Skeletal muscle satellite cell (primary cell): ENCODE measurements at regions not wholly inside any gene's neighbourhood (a gene's known extent, or its start where the extent isn't known, plus 50 kb on each side); places are given as distances from the start of the nearest gene placed in this dataset.

Experiments
- H3K27me3 ChIP-seq: 2 replicates; pipeline ENCODE4 v1.7.0; 2013; ENCODE audit warnings: low read length; ENCODE audit not compliant: control insufficient read depth, insufficient read depth
- H3K36me3 ChIP-seq: 2 replicates; pipeline ENCODE4 v1.7.0; 2013; ENCODE audit warnings: mild to moderate bottlenecking, control low read depth, low read length; ENCODE audit not compliant: insufficient read depth
- H3K4me1 ChIP-seq: 2 replicates; pipeline ENCODE4 v1.7.0; 2013; ENCODE audit warnings: low read length; ENCODE audit not compliant: control insufficient read depth, insufficient read depth
- H3K4me2 ChIP-seq: 2 replicates; pipeline ENCODE4 v1.7.0; 2013; ENCODE audit warnings: mild to moderate bottlenecking, low read length
- H3K4me3 ChIP-seq: 2 replicates; pipeline ENCODE4 v1.7.0; 2013; ENCODE audit warnings: low read length
- H3K9ac ChIP-seq: 2 replicates; pipeline ENCODE4 v1.7.0; 2013; ENCODE audit warnings: mild to moderate bottlenecking, low read depth, low read length, moderate library complexity
- H3K9me3 ChIP-seq: replicated peaks from 2 replicates; pipeline ENCODE4 v1.7.0; 2013; ENCODE audit warnings: mild to moderate bottlenecking, control low read depth, low read length

DNA sequence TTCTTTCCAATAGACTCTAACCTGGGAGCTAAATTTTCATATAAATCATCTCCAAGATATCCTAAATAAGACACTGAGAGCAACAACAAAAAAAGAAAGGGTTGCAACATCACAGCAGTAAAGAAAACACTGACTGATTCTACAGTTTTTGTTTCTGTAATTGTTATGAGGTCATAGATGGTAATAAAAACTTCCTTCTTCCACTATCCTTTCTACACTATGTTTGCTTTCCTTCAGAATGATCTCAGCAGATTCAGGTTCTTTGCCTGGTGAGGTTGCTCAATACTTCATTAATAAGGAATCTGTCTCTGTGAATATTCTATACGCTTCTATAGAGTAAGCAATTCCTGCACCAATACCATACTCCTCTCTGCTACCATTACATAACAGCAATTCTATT lies 835.6 kb upstream of the GRAMD2B start:
- Histone ChIP-seq H3K4me3 (no peak overlapping the region), H3K4me1 (peaks cover 5% of the 10 kb centered on the region), H3K36me3 (no peaks in the 10 kb centered on the region), H3K9me3 (no peaks in the 10 kb centered on the region), H3K9ac (no peak overlapping the region), H3K27me3 (no peaks in the 10 kb centered on the region), H3K4me2 (no peak overlapping the region)

- Histone ChIP-seq H3K36me3 (no peaks in the 10 kb centered on the region), H3K9ac (no peak overlapping the region), H3K9me3 (no peaks in the 10 kb centered on the region), H3K4me2 (no peak overlapping the region), H3K4me1 (peaks cover 26% of the 10 kb centered on the region), H3K27me3 (no peaks in the 10 kb centered on the region), H3K4me3 (no peak overlapping the region)
Measured at GRCh38 chr5:125592856-125593255, 830.4 kb upstream of the GRAMD2B start.

- H3K4me3 ChIP-seq = no peak overlapping the region
- no peaks in the 10 kb centered on the region for H3K27me3 ChIP-seq
- peaks cover 27% of the 10 kb centered on the region for H3K4me1 ChIP-seq
- H3K36me3 ChIP-seq = no peaks in the 10 kb centered on the region
- peak overlapping the region; percentile 26 for H3K9ac ChIP-seq
- H3K4me2 ChIP-seq = peak overlapping the region; percentile 35
- H3K9me3 ChIP-seq = no peaks in the 10 kb centered on the region
Measured at GRCh38 chr5:125595095-125595494, 828.1 kb upstream of the GRAMD2B start.

- peaks cover 27% of the 10 kb centered on the region for H3K4me1 ChIP-seq
- H3K4me2 ChIP-seq = no peak overlapping the region
Measured at GRCh38 chr5:125595845-125596244, 827.4 kb upstream of the GRAMD2B start.

DNA sequence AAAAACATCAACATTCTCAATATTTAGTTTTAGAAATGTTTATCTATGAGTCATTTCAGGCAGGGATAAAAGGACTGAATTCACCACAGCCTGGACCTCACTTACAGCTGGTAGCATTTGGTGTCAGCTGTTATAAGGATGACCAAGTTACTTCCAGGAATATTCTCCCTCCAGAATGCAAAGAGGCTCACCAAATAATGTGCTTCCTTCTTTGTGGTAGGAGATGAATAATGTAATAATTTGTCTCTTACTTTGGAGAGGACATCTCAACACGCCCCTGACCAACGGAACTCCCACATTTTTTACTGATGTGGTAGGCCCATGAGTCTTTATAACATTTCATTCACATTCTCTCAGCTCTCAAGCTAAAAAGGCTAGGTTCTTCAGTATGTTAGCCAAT lies 825.9 kb upstream of the GRAMD2B start:
- Histone ChIP-seq H3K4me2 (no peak overlapping the region), H3K9me3 (no peaks in the 10 kb centered on the region), H3K9ac (no peak overlapping the region), H3K36me3 (no peaks in the 10 kb centered on the region), H3K4me3 (no peak overlapping the region), H3K27me3 (no peaks in the 10 kb centered on the region), H3K4me1 (peaks cover 30% of the 10 kb centered on the region)

More at GRCh38 chr5:125595845-125596244, 827.4 kb upstream of the GRAMD2B start:
- no peaks in the 10 kb centered on the region for H3K9me3 ChIP-seq
- H3K4me3 ChIP-seq = no peak overlapping the region
- no peak overlapping the region for H3K9ac ChIP-seq
- no peaks in the 10 kb centered on the region for H3K36me3 ChIP-seq
- no peaks in the 10 kb centered on the region for H3K27me3 ChIP-seq

DNA sequence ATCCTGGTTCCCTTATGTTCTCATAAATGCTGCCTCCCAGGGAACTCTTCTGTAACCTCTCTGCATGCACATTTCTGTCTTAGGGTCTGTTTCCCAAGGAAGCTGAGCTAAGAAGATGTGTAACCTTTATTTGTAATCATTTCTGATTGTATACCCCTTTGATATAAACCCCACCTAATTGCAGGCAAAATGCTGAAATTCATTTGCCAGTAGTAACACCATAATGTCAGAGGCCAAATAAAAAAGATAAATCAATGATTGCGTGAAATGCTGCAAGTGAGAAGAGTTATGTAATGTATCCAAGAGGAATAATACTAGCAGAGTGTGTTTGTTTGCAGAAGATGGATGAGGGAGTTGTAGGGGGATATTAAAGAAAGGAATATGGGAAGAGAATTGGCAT lies 822.6 kb upstream of the GRAMD2B start:
- no peaks in the 10 kb centered on the region for H3K27me3 ChIP-seq
- no peaks in the 10 kb centered on the region for H3K36me3 ChIP-seq
- H3K9ac ChIP-seq = no peak overlapping the region
- H3K4me1 ChIP-seq = peaks cover 23% of the 10 kb centered on the region
- no peak overlapping the region for H3K4me2 ChIP-seq
- H3K4me3 ChIP-seq = no peak overlapping the region
- no peaks in the 10 kb centered on the region for H3K9me3 ChIP-seq

- no peaks in the 10 kb centered on the region for H3K9me3 ChIP-seq
- no peak overlapping the region for H3K4me2 ChIP-seq
- H3K4me1 ChIP-seq = peaks cover 11% of the 10 kb centered on the region
- no peak overlapping the region for H3K9ac ChIP-seq
- H3K4me3 ChIP-seq = no peak overlapping the region
- H3K27me3 ChIP-seq = no peaks in the 10 kb centered on the region
- no peaks in the 10 kb centered on the region for H3K36me3 ChIP-seq
Measured at GRCh38 chr5:125602184-125602583, 821.0 kb upstream of the GRAMD2B start.

DNA sequence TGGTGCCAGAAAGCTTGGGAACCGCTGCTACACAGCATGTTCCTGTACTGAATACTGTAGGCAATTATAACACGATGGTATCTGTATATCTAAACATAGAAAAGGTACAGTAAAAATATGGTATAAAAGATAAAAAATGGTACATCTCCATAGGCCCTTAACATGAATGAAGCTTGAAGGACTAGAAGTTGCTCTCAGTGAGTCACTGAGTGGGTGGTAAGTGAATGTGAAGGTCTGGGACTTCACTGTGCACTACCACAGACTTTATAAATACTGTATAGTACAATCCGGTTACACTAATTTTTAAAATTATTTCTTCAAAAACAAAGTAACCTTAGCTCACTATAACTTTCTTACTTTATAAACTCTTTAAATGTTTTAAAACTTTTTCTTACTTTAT lies 819.9 kb upstream of the GRAMD2B start:
- H3K4me2 ChIP-seq = no peak overlapping the region
- H3K4me1 ChIP-seq = peaks cover 5% of the 10 kb centered on the region
- no peak overlapping the region for H3K9ac ChIP-seq
- no peaks in the 10 kb centered on the region for H3K9me3 ChIP-seq
- no peak overlapping the region for H3K4me3 ChIP-seq
- H3K27me3 ChIP-seq = no peaks in the 10 kb centered on the region
- H3K36me3 ChIP-seq = no peaks in the 10 kb centered on the region

DNA sequence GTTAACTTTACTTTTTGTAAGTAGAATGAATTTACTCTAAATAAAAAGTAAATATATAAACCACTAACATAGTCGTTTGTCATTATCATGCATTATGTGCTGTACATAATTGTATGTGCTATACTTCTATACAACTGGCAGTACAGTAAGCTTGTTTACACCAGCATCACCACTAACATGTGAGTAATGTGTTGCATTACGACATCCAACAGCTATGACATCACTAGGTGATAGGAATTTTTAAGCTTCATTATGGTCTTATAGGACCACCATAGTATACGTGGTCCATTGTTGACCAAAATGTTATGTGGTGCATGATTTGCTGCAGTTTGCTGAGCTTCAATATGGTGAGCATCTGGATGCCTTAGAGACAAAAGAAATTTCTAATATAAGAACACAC lies 819.1 kb upstream of the GRAMD2B start:
- H3K4me3 ChIP-seq = no peak overlapping the region
- no peaks in the 10 kb centered on the region for H3K27me3 ChIP-seq
- no peaks in the 10 kb centered on the region for H3K36me3 ChIP-seq
- H3K4me2 ChIP-seq = no peak overlapping the region
- H3K9ac ChIP-seq = no peak overlapping the region
- H3K9me3 ChIP-seq = no peaks in the 10 kb centered on the region
- H3K4me1 ChIP-seq = peaks cover 5% of the 10 kb centered on the region

DNA sequence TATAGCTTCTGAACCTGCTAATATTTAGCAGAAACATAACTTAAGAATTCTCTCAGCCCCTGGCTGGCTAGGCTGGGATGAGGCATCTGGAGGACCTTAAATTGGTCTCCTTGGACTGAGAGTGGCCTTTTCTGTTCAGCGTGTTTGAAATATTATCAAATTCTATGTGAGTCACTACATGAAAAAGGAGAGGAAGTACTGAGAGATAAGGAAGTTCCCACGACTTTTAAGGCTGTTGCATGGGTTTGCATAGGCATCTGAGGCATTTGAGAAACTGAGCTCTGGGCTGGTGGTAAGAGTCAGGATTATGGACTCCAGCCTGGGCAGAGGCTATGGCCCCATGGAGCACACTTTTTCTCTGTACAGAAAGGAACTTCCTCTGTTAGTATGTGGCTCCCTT lies 816.2 kb upstream of the GRAMD2B start:
- Histone ChIP-seq H3K9ac (no peak overlapping the region), H3K4me1 (peaks cover 5% of the 10 kb centered on the region)

GRCh38 chr5:125609011-125609410 lies 814.2 kb upstream of the GRAMD2B start:
- no peak overlapping the region for H3K4me2 ChIP-seq
- no peaks in the 10 kb centered on the region for H3K27me3 ChIP-seq
- H3K36me3 ChIP-seq = no peaks in the 10 kb centered on the region
- no peaks in the 10 kb centered on the region for H3K9me3 ChIP-seq
- H3K4me3 ChIP-seq = no peak overlapping the region
- H3K9ac ChIP-seq = no peak overlapping the region
- H3K4me1 ChIP-seq = peaks cover 6% of the 10 kb centered on the region

More for the DNA sequence above, 816.2 kb upstream of the GRAMD2B start:
- H3K36me3 ChIP-seq = no peaks in the 10 kb centered on the region
- H3K4me2 ChIP-seq = no peak overlapping the region
- H3K4me3 ChIP-seq = no peak overlapping the region
- H3K27me3 ChIP-seq = no peaks in the 10 kb centered on the region
- no peaks in the 10 kb centered on the region for H3K9me3 ChIP-seq

DNA sequence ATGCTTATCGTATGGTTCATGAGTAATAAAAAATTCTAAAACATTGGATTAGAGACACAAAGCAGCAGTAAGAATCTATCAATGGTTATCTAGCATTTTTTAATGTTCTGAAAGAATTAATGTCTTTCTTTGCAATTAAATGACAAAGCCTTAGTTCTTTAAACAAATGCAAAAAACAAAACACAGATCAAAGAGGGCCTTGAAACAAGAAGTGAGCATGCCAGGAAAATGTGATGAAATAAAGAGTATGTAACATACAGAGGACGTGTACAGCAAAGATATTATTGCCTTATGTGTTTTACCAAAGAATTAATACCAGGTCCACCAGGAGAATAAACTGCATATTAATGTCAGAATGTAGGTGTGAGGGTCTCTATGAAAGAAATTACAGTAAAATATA lies 812.3 kb upstream of the GRAMD2B start:
- Histone ChIP-seq H3K27me3 (no peaks in the 10 kb centered on the region), H3K4me1 (peaks cover 6% of the 10 kb centered on the region), H3K4me3 (no peak overlapping the region), H3K4me2 (no peak overlapping the region), H3K9ac (no peak overlapping the region), H3K36me3 (no peaks in the 10 kb centered on the region), H3K9me3 (no peaks in the 10 kb centered on the region)
